ENCODE measurements at regions not wholly inside any gene's neighbourhood (a gene's known extent, or its start where the extent isn't known, plus 50 kb on each side); places are given as distances from the start of the nearest gene placed in this dataset.

DNA sequence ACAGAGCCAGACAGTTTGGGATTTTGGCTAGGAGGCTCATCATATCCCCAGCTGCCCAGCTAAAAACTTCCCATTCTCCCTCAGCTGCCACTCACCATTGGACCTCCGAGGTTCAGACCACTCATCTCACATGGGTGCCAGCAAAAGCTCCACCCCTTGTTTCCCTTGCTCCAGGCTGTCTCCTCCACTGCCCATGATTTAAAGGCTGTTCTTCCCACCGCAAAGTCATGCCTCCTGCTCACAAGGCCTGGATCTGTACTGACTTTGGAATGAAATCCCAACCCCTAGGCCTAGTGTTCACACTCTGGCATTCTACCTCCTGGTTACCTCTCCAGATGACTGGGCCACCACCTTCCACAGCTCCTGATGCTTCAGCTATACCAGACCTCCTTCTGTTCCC lies 142.2 kb upstream of the EOLA2 start (continued):
- TF ChIP-seq, protein P1, sequence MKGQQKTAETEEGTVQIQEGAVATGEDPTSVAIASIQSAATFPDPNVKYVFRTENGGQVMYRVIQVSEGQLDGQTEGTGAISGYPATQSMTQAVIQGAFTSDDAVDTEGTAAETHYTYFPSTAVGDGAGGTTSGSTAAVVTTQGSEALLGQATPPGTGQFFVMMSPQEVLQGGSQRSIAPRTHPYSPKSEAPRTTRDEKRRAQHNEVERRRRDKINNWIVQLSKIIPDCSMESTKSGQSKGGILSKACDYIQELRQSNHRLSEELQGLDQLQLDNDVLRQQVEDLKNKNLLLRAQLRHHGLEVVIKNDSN (IDR thresholded peaks at IDR 0.05; ENCODE audit: borderline replicate concordance, extremely low read length, insufficient read depth, low read depth, low read length): no peak
- TF ChIP-seq JUND (IDR thresholded peaks at IDR 0.05; ENCODE audit: low read depth, low read length) (no peak), BMI1 (IDR thresholded peaks at IDR 0.05; ENCODE audit: borderline replicate concordance) (no peak), EP300 (IDR thresholded peaks at IDR 0.05; ENCODE audit: borderline replicate concordance in 1 of 2, control insufficient read depth in 1 of 2, low read depth in 2 of 2, low read length in 2 of 2) (no peak), IRF4 (IDR thresholded peaks at IDR 0.05; ENCODE audit: low read depth, low read length) (no peak)
- TF ChIP-seq, protein P2, sequence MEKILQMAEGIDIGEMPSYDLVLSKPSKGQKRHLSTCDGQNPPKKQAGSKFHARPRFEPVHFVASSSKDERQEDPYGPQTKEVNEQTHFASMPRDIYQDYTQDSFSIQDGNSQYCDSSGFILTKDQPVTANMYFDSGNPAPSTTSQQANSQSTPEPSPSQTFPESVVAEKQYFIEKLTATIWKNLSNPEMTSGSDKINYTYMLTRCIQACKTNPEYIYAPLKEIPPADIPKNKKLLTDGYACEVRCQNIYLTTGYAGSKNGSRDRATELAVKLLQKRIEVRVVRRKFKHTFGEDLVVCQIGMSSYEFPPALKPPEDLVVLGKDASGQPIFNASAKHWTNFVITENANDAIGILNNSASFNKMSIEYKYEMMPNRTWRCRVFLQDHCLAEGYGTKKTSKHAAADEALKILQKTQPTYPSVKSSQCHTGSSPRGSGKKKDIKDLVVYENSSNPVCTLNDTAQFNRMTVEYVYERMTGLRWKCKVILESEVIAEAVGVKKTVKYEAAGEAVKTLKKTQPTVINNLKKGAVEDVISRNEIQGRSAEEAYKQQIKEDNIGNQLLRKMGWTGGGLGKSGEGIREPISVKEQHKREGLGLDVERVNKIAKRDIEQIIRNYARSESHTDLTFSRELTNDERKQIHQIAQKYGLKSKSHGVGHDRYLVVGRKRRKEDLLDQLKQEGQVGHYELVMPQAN (conservative IDR thresholded peaks at IDR 0.05): no peak

DNA sequence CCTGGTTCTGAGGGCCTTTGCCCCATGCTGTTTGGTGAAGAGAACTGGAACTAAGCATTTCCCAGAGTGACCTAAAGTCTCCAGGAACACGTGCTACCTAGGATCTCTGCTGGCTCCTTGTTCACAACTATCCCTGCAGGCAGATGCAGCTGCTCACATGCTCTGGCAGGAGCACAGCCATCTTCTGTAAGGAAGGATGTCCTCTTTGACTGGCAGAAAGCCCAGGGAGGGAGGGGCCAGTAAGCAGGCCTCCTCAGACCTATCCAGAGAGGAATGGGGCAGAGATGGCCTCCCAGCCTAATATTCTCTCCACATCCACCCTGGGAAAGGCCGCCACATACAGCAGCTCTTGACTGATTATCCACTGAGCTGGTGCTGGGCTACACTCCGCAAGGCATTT lies 142.8 kb upstream of the EOLA2 start:
- ATAC-seq: no peak
- no peak for FAIRE-seq
- no peaks in the 10 kb centered on the region for H3K36me3 ChIP-seq (ENCODE audit: control insufficient read depth in 2 of 2, insufficient read depth in 2 of 2, low read length in 1 of 2)
- no TSS peak for BruUV-seq (replicated peaks)
- SMC1A ChIA-PET (ENCODE audit: uncharacterized antibody, unreplicated experiment): no interaction called here
- H3K9me3 ChIP-seq (replicated peaks; ENCODE audit: control insufficient read depth, insufficient read depth, low read length): no peaks in the 10 kb centered on the region
- H4K20me1 ChIP-seq (ENCODE audit: control insufficient read depth, insufficient read depth): no peaks in the 10 kb centered on the region
- H3K79me2 ChIP-seq (ENCODE audit: control insufficient read depth, insufficient read depth, low read length): no peaks in the 10 kb centered on the region
- H3K4me2 ChIP-seq (ENCODE audit: control insufficient read depth, insufficient read depth): no peak overlapping the region
- in situ Hi-C loops (cut with MboI): no loop called here
- intact Hi-C loops (cut with micrococcal nuclease; ENCODE audit: unreplicated experiment): no loop called here
- no peaks in the 10 kb centered on the region; the same call in 1 of the 2 replicates for H3K4me1 ChIP-seq (ENCODE audit: control insufficient read depth, insufficient read depth, low read length)
- 32% methylated on average over 3 of the region's 3 CpGs for WGBS (ENCODE audit: insufficient coverage, insufficient replicate concordance, low lambda C conversion rate, missing lambda C conversion rate)
- no peak overlapping the region for H3K27ac ChIP-seq (ENCODE audit: control insufficient read depth, insufficient read depth)
- RAD21 ChIA-PET (ENCODE audit: unreplicated experiment): no interaction called here
- CTCF ChIA-PET: no interaction called here
- DNase-seq (ENCODE audit: low read depth, low spot score): no peak
- no peak overlapping the region for H3K4me3 ChIP-seq
- H3K9ac ChIP-seq (ENCODE audit: control insufficient read depth, insufficient read depth, low read length): no peak overlapping the region
- no peak overlapping the region for H2AFZ ChIP-seq (ENCODE audit: control insufficient read depth, low read depth, low read length)
- H3K27me3 ChIP-seq (replicated peaks in 1 of 2; ENCODE audit: control insufficient read depth in 2 of 2, insufficient read depth in 2 of 2, low read length in 1 of 2): no peaks in the 10 kb centered on the region; a peak in 1 of 4 replicates
- POLR2A ChIA-PET: no interaction called here
- TF ChIP-seq SIN3A (IDR thresholded peaks at IDR 0.05; ENCODE audit: low read depth, low read length) (no peak), SMC3 (IDR thresholded peaks at IDR 0.05; ENCODE audit: borderline replicate concordance, low read length) (no peak), SREBF1 (IDR thresholded peaks at IDR 0.05; ENCODE audit: low read length) (no peak), BHLHE40 (IDR thresholded peaks at IDR 0.05; ENCODE audit: borderline replicate concordance in 1 of 2, low read depth in 2 of 2, low read length in 1 of 2) (no peak), NR2F1 (conservative IDR thresholded peaks at IDR 0.05) (no peak), SMAD5 (IDR thresholded peaks at IDR 0.05; ENCODE audit: low read depth) (no peak), CEBPB (IDR thresholded peaks at IDR 0.05; ENCODE audit: borderline replicate concordance in 1 of 2, low read depth in 2 of 2, low read length in 2 of 2) (no peak)
- TF ChIP-seq, protein P3, sequence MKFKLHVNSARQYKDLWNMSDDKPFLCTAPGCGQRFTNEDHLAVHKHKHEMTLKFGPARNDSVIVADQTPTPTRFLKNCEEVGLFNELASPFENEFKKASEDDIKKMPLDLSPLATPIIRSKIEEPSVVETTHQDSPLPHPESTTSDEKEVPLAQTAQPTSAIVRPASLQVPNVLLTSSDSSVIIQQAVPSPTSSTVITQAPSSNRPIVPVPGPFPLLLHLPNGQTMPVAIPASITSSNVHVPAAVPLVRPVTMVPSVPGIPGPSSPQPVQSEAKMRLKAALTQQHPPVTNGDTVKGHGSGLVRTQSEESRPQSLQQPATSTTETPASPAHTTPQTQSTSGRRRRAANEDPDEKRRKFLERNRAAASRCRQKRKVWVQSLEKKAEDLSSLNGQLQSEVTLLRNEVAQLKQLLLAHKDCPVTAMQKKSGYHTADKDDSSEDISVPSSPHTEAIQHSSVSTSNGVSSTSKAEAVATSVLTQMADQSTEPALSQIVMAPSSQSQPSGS (IDR thresholded peaks at IDR 0.05; ENCODE audit: low read length): no peak
- TF ChIP-seq, protein P4, sequence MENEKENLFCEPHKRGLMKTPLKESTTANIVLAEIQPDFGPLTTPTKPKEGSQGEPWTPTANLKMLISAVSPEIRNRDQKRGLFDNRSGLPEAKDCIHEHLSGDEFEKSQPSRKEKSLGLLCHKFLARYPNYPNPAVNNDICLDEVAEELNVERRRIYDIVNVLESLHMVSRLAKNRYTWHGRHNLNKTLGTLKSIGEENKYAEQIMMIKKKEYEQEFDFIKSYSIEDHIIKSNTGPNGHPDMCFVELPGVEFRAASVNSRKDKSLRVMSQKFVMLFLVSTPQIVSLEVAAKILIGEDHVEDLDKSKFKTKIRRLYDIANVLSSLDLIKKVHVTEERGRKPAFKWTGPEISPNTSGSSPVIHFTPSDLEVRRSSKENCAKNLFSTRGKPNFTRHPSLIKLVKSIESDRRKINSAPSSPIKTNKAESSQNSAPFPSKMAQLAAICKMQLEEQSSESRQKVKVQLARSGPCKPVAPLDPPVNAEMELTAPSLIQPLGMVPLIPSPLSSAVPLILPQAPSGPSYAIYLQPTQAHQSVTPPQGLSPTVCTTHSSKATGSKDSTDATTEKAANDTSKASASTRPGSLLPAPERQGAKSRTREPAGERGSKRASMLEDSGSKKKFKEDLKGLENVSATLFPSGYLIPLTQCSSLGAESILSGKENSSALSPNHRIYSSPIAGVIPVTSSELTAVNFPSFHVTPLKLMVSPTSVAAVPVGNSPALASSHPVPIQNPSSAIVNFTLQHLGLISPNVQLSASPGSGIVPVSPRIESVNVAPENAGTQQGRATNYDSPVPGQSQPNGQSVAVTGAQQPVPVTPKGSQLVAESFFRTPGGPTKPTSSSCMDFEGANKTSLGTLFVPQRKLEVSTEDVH (IDR thresholded peaks at IDR 0.05; ENCODE audit: low read depth, partially characterized antibody): no peak
